ENCODE measurements at regions not wholly inside any gene's neighbourhood (a gene's known extent, or its start where the extent isn't known, plus 50 kb on each side); places are given as distances from the start of the nearest gene placed in this dataset.
A peak's percentile ranks its signal among the peaks of the same experiment; 100 is the strongest.

- DNase-seq = no peak
These were observed 140.7 kb downstream of the BTC start for GRCh38 chr4:74653331-74654229.

DNA sequence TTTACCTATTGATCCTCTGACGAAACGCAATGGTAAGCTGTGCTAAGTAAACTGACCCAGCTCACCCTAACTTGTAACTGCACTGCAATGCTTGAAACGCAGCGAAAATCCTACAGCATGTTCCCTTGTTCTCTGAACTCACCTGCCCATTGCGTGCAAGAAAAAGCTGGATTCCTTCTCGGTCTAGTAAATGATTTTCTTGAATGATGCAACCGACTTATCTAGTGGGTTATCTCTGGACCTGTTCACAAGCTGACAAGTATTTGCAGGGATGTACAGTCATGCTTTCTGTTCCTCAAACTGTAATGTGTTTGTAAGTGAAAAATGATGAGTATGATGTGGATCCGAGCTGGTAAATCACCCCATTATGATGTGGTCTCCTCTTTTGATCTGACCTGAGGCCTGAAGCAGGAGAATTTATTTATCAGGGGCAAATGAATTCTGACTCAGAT is 140.1 kb downstream of the BTC start:
- no peak for DNase-seq

DNA sequence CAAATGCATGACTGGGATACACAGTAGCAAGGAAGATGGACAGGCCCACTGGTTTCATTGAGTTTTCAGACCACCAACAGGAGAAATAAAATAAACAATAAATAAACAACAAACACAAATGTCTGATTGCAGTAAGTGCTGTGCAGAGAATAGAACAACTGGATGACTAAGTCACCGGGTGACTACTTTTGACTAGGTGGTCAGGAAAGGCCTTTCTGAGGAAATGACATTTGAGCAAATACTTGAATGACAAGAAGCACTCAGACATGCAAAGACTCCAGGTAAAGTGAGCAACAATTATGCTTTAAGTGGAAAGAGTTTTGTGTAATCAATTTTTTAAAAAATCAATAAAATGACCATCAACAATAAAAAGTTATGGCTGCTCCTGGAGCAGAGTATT is 137.7 kb downstream of the BTC start:
- DNase-seq = no peak

- no peak for DNase-seq
These were observed 136.2 kb downstream of the BTC start for GRCh38 chr4:74658116-74658515.

- DNase-seq = no peak
These were observed 134.5 kb downstream of the BTC start for GRCh38 chr4:74659576-74660411.

DNA sequence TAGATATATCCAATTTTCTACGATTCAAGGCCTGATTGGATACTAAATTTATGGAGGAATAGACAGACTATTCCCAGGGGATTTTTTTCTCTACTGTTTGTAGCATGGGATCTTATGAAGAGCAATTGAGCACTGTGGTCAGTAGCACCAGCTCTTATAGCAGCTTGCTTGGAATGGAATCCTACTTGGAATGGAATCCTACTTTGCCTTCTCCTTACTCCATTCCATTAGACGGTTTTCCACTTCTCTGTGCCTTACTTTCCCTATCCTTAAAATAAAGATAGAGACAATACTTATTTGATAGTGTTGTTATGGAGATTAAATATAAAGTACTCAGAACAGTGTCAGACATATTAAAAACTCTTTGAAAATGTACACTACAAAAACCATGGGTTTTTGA is 133.5 kb downstream of the BTC start:
- DNase-seq = no peak

- DNase-seq = no peak
These were observed 132.7 kb downstream of the BTC start for GRCh38 chr4:74661427-74662201.

DNA sequence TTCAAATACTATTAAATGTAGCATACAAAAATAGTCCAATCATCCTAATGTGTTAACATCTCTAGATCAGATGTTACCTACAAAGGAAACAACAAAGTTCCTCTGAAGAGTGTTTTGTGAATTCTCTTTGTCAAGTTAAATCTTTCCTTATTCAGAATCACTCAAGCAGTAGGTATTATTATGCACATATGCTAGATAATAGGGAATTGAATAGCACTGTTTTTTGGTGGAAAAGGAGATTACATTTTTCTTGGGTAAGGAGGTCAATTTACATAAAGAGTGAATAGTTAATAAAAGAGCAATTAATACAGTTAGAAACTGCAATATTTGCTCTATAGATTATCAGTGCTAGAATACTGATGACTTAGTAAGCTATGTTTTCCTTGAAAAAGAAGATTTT is 130.7 kb downstream of the BTC start:
- no peak for DNase-seq

GRCh38 chr4:74665346-74665745 is 129.0 kb downstream of the BTC start:
- DNase-seq = no peak

DNA sequence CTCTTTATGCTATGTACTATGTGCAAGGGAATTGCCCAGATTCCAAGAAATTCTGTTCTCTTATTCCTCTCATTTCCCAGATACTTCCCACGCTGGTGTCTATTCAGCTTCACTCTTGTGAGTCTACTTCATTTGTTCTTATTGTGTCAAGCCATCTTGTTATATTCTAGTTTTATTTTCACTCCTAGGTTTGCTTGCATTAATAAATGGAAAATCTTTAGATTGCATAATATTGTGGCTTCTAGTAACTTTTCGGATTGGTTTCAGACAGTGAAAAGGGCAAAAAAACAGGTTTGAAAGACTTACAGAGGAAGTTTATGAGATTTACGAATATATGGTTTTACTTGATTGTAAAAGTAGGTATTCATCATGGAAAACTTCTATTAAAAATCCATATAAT is 128.4 kb downstream of the BTC start:
- no peak for DNase-seq

GRCh38 chr4:74667438-74667837 is 126.9 kb downstream of the BTC start:
- DNase-seq = no peak

- DNase-seq = no peak
These were observed 126.4 kb downstream of the BTC start for GRCh38 chr4:74667944-74668343.

GRCh38 chr4:74669702-74670101 is 124.6 kb downstream of the BTC start:
- no peak for DNase-seq

- DNase-seq = no peak
These were observed 123.7 kb downstream of the BTC start for GRCh38 chr4:74670583-74670982.

DNA sequence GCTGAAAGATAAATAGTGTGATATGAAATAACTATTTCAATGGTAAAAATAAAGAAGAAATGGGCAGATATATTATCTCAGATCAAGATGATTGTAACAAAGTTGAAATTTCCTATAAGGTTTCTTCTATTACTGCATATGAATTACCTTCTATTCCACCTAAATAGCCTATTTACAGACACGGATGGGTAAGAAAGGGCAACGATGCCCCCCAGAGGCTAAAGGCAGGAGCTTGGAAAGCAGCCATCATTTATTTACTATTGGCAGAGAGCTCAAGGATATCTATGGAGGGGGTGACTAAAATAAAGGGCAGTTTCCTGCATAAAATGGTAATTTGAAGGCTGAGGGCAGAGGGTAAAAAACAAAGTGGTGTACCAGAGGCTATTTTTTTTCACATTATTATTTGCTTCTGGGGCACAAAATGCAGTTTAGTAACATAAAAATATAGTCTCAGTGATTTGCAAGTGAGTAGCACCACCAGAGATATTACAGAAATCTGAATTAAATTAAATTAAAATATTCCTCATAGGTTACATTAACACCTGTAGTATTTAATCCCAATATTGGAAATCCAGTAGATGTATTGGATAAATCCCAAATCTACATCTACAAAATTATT is 123.1 kb downstream of the BTC start:
- peak; percentile 35 to 42 for DNase-seq

DNA sequence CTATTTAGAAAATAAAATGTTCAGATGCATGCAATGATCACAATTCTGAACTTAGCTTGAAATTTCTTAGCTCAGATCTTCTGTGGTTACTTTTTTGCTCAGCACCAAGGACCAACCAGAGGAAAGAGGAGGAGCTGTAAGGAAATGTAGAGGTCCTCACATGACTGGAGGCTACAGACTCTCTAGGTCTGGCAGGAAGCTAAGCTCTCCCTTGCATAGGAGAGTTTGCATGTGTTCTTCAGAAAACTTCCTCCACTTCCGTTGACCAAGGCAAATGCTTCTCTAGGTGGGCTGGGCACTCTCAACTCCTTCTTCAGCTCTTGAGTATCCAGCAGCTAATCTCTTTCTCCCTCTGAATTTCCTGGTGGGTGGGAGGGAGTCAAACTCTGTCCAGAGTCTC is 119.6 kb downstream of the BTC start:
- DNase-seq = no peak

DNA sequence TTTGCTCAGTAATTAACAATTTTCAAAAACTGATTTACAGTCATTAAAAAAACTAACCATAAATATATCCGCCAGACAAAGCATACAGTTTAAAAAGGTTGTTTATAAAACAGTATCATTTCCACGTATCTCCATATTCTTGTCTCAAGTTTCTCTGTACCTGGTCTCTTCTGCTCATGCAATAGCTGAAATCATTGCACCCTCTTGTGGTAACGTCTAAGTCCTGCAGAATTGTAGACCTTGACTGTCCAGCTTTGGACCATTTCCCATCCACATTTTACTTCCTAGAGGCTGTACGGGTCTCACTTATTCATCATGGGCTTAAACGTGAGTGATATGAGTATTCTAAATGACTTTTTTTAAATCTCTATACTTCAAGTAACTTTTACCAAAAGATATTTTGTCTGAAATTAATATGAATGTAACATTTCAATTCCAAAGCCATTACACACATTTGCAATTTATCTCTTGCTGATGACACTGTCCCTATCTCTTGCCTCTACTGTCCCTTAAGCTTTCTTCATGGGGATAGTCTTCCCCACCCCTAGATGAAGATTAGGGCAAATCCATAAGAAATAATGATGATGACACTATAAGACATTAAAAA is 118.5 kb downstream of the BTC start:
- no peak for DNase-seq

DNA sequence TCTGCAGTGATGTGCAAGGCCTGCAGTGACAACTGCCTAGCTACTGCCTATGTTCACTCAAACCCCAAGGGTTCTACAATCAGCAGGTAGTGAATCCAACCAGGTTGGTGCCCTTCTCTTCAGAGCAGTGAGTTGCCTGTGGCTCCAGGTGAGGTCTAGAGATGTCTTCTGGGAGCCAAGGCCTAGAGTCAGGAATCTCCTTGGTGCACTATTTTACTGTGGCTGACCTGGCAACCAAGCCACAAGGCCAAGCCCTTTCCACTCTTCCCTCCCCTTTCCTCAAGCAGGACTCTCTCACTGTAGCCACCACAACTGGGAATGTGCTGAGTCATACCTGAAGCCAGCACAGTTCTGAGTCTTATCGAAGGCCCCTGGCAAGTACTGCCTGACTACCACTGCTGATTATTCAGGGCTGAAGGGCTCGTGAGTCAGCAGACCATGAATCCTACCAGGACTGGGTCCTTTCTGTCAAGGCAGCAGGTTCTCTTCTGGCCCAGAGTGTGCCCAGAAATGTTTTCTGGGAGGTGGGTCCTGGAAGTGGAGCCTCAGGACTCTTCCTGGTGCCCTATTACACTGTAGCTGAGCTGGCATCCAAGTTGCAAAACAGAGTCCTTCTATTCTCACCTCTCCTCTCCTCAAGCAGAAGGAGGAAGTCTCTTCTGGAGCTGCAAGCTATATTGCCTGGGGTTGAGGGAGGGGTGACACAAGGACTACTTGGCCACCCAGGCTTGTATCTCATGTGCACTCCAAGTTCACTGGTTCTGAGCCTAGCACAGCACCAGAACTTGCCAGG is 111.6 kb downstream of the BTC start:
- DNase-seq = no peak

DNA sequence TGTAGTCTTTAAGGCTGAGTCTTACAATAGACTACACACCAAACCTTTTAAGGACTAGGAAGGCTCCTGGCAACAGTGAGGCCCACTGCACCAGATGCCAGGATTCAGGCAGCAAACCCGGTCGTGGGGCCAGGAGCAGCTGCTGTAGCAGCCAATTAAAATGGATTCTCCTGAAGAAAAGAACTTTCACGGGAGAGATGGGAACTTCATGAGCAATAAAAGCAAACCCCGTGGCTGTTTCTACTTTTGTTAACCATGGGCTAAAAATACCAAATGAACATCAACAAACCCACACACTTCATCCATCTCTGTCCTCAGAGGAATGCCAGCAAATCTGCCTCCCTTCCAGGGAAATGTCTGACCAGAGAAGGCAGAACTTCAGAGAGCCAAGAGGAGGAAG is 101.4 kb downstream of the BTC start:
- DNase-seq = no peak
